Activated CD4-positive, alpha-beta T cell treated with anti-CD3 and anti-CD28 coated beads, Interleukin-2, amount 50 U/mL, for 24 hours (primary cell): ENCODE measurements at regions not wholly inside any gene's neighbourhood (a gene's known extent, or its start where the extent isn't known, plus 50 kb on each side); places are given as distances from the start of the nearest gene placed in this dataset.

Experiments
- DNase-seq, 2 donors: peaks; one replicate each; pipeline ENCODE4 v3.0.0-alpha.2; 2020; ENCODE audit warnings: low read depth in 1 of 2, low spot score in 1 of 2

DNA sequence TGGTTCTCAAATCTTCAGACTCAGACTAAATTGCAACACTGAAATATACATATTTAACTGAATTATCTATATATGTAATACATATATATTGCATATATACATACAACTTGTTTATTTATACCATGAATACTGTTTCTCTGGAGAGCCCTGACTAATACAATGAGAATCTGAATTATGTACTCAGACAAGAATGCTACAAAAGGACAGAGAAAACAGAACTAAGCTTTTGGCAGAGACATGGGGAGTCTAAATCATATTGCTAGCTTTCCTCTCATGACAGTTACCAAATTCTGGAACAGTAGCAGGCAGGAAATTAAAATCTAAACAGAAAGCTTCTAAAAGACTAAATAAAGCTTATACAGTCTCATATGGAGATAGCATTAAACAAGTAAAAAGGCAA lies 142.4 kb upstream of the KCNMB2 start:
- no peak for DNase-seq

- DNase-seq: no peak
Observed at GRCh38 chr3:178396318-178396717, 139.9 kb upstream of the KCNMB2 start.

DNA sequence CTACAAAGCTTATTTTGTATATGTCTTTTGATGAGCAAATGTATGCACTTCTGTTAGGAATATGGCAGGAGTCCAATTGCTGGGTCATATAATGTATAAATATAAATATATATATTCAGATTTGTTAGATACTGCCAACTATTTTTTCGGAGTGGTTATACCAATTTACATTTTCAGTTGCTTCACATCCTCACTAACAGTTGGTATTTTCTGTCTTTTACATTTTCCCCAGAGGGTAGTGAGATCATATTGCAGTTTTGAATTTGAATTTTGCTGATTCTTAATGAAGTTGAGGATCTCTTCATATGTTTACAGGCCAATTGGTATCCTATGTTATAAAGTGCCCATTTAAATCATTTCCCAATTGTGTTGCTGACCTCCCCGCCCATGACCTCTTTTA lies 139.0 kb upstream of the KCNMB2 start:
- no peak for DNase-seq

GRCh38 chr3:178397836-178398235 lies 138.4 kb upstream of the KCNMB2 start:
- no peak for DNase-seq

DNA sequence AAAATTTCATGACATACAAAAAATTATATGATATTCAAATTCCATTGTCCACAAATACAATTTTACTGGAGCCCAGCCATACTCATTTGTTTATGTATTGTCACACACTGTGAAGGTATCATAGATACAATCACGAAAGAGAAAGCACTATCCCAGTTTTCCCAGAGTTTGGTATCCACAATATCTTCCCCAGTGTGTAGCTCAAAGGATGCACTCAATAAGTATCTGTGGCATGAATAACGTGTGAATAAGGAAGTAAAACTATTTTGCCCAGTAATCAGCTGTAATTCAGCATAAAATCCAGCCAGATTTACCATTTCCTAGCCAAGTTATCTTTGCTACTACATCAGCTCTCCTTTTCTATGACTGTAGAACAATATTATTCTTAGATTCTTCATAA lies 131.3 kb upstream of the KCNMB2 start:
- no peak for DNase-seq

DNA sequence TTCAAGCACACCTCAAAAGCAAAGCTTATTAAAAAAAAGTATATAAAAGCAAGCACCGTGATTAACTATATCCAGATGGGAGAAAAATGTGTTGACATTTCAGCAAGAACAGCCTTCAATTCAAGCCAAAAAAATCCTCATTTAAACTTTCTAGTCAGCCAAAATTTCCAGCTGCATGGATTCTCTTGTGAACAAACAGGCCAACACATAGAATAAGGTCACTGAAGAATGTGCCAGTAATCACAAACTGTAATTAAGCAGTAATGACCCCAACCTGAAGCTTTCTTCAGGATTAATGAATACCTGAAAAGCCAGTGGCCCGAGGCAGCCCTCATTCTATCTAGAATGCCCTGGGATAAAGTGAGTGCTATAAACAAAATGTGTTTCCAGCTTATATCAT lies 130.7 kb upstream of the KCNMB2 start:
- DNase-seq: no peak

GRCh38 chr3:178406206-178406605 lies 130.0 kb upstream of the KCNMB2 start:
- no peak for DNase-seq

DNA sequence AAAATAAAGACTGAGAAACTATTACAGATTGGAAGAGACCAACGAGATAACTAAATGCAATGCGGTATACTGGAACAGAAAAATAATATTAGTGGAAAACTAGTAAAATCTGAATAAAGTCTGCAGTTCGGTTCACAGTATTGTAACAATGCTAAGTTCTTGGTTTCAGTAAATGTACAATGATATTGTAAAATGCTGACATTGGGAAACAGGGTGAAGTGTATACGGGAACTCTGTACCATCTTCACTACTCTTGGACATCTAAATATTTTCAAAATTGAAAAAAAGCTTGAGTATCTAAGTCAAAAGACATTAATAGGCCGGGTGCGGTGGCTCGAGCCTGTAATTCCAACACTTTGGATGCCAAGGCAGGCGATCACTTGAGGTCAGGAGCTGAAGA lies 120.9 kb upstream of the KCNMB2 start:
- no peak for DNase-seq

DNA sequence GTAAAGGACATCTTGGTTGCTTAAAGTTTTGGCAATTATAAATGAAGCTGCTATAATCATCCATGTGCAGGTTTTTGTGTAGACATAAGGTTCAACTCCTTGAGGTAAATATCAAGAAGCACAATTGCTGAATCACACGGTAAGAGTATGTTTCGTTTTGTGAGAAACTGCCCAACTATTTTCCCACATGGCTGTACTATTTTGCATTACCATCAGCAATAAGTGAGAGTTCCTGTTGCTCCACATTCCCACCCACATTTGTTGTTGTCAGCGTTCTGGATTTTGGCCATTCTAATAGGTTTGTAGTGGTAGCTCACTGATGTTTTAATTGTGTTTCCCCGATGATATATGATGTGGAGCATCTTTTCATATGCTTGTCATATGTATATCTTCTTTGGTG lies 118.5 kb upstream of the KCNMB2 start:
- no peak for DNase-seq

- no peak for DNase-seq
Observed at GRCh38 chr3:178419071-178419470, 117.2 kb upstream of the KCNMB2 start.

- DNase-seq: no peak
Observed at GRCh38 chr3:178420033-178420432, 116.2 kb upstream of the KCNMB2 start.

DNA sequence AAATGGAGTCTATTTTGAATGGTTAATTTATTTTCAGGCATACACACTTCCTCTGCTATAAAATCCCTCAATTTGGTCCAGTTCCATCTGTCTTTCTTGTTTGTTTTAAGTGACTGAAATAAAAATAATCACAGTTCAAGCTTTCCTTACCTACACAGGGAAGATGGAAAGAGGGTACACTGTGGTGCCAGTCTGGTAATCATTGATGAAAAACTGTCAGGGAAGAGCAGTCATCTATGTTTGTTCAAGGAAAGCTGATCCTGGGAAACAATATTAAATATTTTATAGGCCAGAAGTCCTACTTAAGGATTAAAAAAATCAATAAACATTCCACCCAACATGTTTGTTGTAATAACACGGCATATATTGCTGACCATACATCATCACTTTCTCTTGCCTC lies 115.2 kb upstream of the KCNMB2 start:
- no peak for DNase-seq

- no peak for DNase-seq
Observed at GRCh38 chr3:178422406-178422805, 113.8 kb upstream of the KCNMB2 start.

GRCh38 chr3:178428037-178428436 lies 108.2 kb upstream of the KCNMB2 start:
- no peak for DNase-seq

DNA sequence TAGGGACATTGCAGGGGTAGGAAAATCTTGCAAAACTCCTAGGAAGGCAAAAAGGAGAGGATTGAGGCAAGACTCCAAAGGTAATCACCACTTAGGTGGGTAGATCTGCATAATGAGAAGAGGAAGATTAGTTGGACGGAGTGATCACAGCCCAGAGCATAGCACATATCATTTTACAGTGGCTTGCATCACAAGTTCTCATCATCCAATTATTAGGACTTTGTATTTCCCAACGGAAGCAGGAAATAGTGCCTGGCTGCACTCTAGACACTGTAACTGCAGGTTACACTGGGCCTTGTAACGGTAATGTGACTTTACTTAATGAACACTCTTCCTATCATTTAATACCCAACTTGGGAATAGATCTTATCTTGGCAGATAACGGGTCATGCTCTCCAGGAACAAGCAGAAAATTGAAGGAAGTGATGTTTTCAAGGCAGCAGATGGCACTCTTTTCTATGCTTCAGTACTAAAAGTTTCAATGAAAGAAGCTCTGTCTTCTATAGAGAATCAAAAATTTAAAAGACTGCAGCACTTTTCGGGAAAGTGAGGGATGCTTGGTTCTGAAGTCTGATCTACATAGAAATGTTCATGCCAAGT lies 101.9 kb upstream of the KCNMB2 start:
- DNase-seq: no peak

DNA sequence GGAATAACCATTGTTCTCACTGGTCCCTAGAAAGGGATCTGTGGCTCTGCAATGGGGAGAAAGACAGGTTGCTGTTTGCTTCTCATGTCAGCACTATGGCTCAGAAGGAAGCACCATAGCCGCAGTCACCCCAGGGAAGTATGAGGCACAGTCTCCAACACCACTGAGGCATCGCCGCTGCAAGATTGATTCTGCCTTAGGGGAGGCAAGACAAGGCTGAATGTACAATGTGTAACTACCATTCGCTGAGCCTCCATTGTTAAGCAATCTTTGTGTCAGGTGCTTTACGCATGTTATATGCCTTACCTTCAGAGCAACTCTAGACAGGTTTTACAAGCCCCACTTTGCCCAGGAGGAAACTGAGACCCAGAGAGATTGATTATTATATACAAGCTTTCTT lies 100.7 kb upstream of the KCNMB2 start:
- no peak for DNase-seq

- DNase-seq: no peak
Observed at GRCh38 chr3:178436773-178437172, 99.5 kb upstream of the KCNMB2 start.

DNA sequence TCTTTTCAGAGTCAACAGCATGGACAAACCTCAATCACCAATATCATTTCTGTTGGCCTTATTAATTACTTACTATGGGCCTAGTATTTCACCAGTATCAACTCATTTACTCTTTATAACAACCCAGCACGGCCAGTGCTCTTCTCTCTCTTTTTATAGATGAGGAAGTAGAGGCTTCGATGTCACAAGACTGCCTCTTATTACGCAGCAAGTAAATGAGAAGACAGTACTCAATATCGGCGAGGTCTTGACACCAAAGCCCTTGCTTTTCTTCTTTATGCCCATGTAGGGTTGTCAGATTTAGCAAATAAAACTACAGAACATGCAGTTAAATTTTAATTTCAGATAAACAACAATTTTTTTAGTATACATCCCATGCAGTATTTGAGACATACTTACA lies 99.0 kb upstream of the KCNMB2 start:
- no peak for DNase-seq

DNA sequence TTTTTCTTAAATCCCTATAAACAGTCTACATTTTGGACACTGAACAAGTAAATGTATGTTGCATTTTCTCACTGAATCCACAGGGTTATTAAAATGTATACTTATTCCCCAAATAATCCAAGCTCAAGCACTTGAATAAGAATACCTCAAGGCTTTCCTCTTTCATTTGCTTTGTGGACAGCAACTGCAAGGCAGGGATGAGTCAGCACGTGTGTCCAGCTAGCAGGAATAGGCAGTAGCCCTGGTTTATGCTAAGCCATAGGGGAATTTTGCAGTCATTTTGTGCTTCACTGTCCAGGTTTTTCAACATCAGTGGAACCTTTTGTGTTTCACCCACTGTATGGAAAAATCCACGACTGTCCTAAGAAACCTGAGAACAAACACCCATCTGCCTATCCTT lies 96.7 kb upstream of the KCNMB2 start:
- DNase-seq: no peak

- no peak for DNase-seq
Observed at GRCh38 chr3:178440043-178440442, 96.2 kb upstream of the KCNMB2 start.

DNA sequence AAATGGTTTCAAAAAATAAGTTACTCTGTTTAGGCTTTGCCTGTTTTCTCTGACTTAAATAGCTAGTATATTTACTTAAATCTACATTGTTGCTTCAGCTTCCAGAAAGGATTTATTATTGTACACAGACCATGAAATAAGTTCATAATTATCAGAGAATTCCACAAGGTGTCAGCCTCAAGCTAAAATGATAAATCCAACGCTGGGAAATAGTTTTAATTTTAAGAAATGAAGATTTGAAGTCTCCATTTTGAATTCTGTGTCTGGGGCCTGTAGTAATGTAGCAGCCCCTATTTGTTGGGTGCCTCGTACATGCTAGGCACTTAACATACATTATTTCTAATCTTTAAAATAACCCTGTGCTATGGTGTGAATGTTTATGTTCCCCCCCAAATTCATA lies 92.6 kb upstream of the KCNMB2 start:
- no peak for DNase-seq

DNA sequence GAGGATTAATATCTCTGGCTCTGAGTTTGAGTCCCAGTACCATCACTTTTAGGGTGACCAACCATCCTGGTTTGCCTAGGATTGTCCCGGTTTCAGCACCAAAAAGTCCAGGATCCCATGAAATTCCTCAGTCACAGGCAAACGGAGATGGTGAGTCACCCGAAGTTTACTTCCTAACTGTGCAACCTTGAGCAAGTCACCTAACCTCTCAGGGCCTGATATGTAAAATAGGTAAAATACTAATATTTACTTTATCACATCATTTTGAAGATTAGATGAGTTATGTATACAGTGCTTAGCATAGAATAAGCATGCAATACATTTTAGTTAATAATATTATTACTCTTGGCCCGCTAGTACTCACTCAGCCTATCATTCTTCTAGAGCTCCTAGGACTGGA lies 91.1 kb upstream of the KCNMB2 start:
- DNase-seq: no peak

DNA sequence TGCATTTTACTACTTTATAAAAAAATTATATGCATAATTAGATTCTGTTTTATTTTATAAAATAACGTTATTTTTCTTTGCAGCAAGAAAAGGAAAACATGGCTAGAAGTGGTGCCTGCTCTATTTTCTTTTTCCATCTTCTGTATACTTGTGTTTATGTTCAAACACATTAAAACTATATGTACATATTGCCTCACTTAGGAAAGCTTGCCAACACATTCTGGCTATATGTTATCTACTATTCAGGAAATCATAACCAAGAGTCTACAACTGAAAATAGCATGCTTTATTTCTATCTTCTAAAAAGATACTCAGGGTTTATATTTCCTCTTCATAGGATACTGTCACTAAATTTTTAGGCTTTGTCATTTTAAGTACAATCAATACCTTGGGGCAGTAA lies 90.2 kb upstream of the KCNMB2 start:
- no peak for DNase-seq

- no peak for DNase-seq
Observed at GRCh38 chr3:178450476-178450875, 85.8 kb upstream of the KCNMB2 start.
